H1 (cell line): ENCODE measurements at regions not wholly inside any gene's neighbourhood (a gene's known extent, or its start where the extent isn't known, plus 50 kb on each side); places are given as distances from the start of the nearest gene placed in this dataset.

Source experiments
- CHD1 ChIP-seq: IDR thresholded peaks from 2 replicates; pipeline ENCODE4 v1.6.1; 2012; ENCODE audit warnings: low read depth, low read length, improper control_type of control experiment
- GABPA ChIP-seq: IDR thresholded peaks from 2 replicates; pipeline ENCODE4 v1.6.1; 2011; ENCODE audit warnings: mild to moderate bottlenecking, low read length, moderate library complexity, borderline replicate concordance; ENCODE audit not compliant: insufficient read depth
- RBBP5 ChIP-seq: IDR thresholded peaks from 2 replicates; pipeline ENCODE4 v1.7.1; 2012; ENCODE audit warnings: low read depth, mild to moderate bottlenecking, inconsistent platforms, low read length, moderate library complexity, borderline replicate concordance
- SIN3A ChIP-seq, 2 experiments: IDR thresholded peaks in 1 of 2; conservative IDR thresholded peaks in 1 of 2; 2 replicates each; pipeline ENCODE4 v1.6.1; 2011 to 2012; ENCODE audit warnings: low read length in 2 of 2, improper control_type of control experiment in 1 of 2, low read depth in 1 of 2, mild to moderate bottlenecking in 1 of 2

GRCh38 chr2:83471655-83472054 lies 987.4 kb downstream of the SUCLG1 start (continued):
- TF ChIP-seq SIN3A (conservative IDR thresholded peaks at IDR 0.05 in 1 of 2, IDR thresholded peaks at IDR 0.05 in 1 of 2; ENCODE audit: low read depth in 1 of 2, low read length in 2 of 2) (no peak), RBBP5 (no peak), CHD1 (no peak), GABPA (no peak)
